NCI-H2196 treated with DMSO at 0.1 percent for 48 hours (cell line): ENCODE measurements at regions not wholly inside any gene's neighbourhood (a gene's known extent, or its start where the extent isn't known, plus 50 kb on each side); places are given as distances from the start of the nearest gene placed in this dataset.

Experiments
- DNase-seq: peaks from one replicate; lab custom pipeline; 2025; ENCODE audit not compliant: unreplicated experiment; lab: John Stamatoyannopoulos, UW

- DNase-seq: no peak
Measured at GRCh38 chr3:116929505-116930222, 220.1 kb downstream of the TUSC7 start.

GRCh38 chr3:116930786-116931185, 221.2 kb downstream of the TUSC7 start:
- DNase-seq: no peak

- DNase-seq: no peak
Measured at GRCh38 chr3:116939091-116939490, 229.5 kb downstream of the TUSC7 start.

- no peak for DNase-seq
Measured at GRCh38 chr3:116939550-116939949, 230.0 kb downstream of the TUSC7 start.

GRCh38 chr3:116940719-116941118, 231.1 kb downstream of the TUSC7 start:
- DNase-seq: no peak

- no peak for DNase-seq
Measured at GRCh38 chr3:116946376-116946775, 236.8 kb downstream of the TUSC7 start.

- DNase-seq: no peak
Measured at GRCh38 chr3:116947148-116947547, 237.6 kb downstream of the TUSC7 start.

GRCh38 chr3:116947809-116948208, 238.2 kb downstream of the TUSC7 start:
- no peak for DNase-seq

- no peak for DNase-seq
Measured at GRCh38 chr3:116950301-116951055, 240.9 kb downstream of the TUSC7 start.

GRCh38 chr3:116951610-116952009, 242.0 kb downstream of the TUSC7 start:
- DNase-seq: no peak

GRCh38 chr3:116958291-116958690, 248.7 kb downstream of the TUSC7 start:
- no peak for DNase-seq

GRCh38 chr3:116961106-116961505, 251.5 kb downstream of the TUSC7 start:
- DNase-seq: no peak

- DNase-seq: no peak
Measured at GRCh38 chr3:116963802-116964201, 254.2 kb downstream of the TUSC7 start.

GRCh38 chr3:116966649-116967048, 257.1 kb downstream of the TUSC7 start:
- no peak for DNase-seq

GRCh38 chr3:116969135-116969534, 259.6 kb downstream of the TUSC7 start:
- DNase-seq: no peak

GRCh38 chr3:116969646-116970045, 260.1 kb downstream of the TUSC7 start:
- no peak for DNase-seq

- DNase-seq: no peak
Measured at GRCh38 chr3:116971531-116971930, 262.0 kb downstream of the TUSC7 start.

- no peak for DNase-seq
Measured at GRCh38 chr3:116974702-116975101, 265.1 kb downstream of the TUSC7 start.

- DNase-seq: no peak
Measured at GRCh38 chr3:116977441-116977840, 267.9 kb downstream of the TUSC7 start.

GRCh38 chr3:116980099-116980498, 270.5 kb downstream of the TUSC7 start:
- DNase-seq: no peak

GRCh38 chr3:116981089-116981488, 271.5 kb downstream of the TUSC7 start:
- DNase-seq: no peak

- no peak for DNase-seq
Measured at GRCh38 chr3:116984301-116984700, 274.7 kb downstream of the TUSC7 start.
